Activated B cell treated with CpG ODN at 0.5 μM for 24 hours (primary cell): ENCODE measurements at regions not wholly inside any gene's neighbourhood (a gene's known extent, or its start where the extent isn't known, plus 50 kb on each side); places are given as distances from the start of the nearest gene placed in this dataset.

Source experiments
- ATAC-seq: fragments of 200-7000 bp; cut with Tn5 transposase; one replicate; pipeline ENCODE4 v1.10.0; 2021; ENCODE audit warnings: low read depth, mild to moderate bottlenecking, moderate library complexity
- CTCF ChIA-PET: fragments of 350-600 bp; sonication (Branson Sonifier 250); formaldehyde crosslinking; loops from one replicate; lab custom pipeline; 2021; ENCODE audit warnings: antibody characterized with exemption; lab: Charles Lee
- POLR2A ChIA-PET: fragments of 350-600 bp; sonication (Branson Sonifier 250); formaldehyde crosslinking; loops from one replicate; lab custom pipeline; 2021; ENCODE audit warnings: antibody characterized with exemption; lab: Charles Lee
- DNase-seq: peaks from one replicate; pipeline ENCODE4 v3.0.0; 2022
- H3K27ac Mint-ChIP-seq: one replicate; pipeline ENCODE4 v1.8.0; 2020; ENCODE audit warnings: mixed read lengths
- H3K27me3 Mint-ChIP-seq: one replicate; pipeline ENCODE4 v1.8.0; 2021; ENCODE audit warnings: mixed read lengths
- H3K36me3 Mint-ChIP-seq: one replicate; pipeline ENCODE4 v1.8.0; 2021; ENCODE audit warnings: low read depth, mixed read lengths
- H3K4me1 Mint-ChIP-seq: one replicate; pipeline ENCODE4 v1.8.0; 2021; ENCODE audit warnings: mixed read lengths
- H3K4me3 Mint-ChIP-seq: one replicate; pipeline ENCODE4 v1.8.0; 2020; ENCODE audit warnings: mild to moderate bottlenecking, mixed read lengths
- H3K9me3 Mint-ChIP-seq: one replicate; pipeline ENCODE4 v1.8.0; 2020; ENCODE audit warnings: mixed read lengths
- intact Hi-C: fragments of 100-400 bp; cut with micrococcal nuclease; formaldehyde crosslinking; loops from one replicate; pipeline ENCODE4 v1.15.1; 2024
- TF ChIP-seq, protein P1 (sequence below): fragments of 200-600 bp; IDR thresholded peaks from one replicate; pipeline ENCODE4 v1.8.0; 2022; ENCODE audit warnings: antibody characterized with exemption, mild to moderate bottlenecking

DNA sequence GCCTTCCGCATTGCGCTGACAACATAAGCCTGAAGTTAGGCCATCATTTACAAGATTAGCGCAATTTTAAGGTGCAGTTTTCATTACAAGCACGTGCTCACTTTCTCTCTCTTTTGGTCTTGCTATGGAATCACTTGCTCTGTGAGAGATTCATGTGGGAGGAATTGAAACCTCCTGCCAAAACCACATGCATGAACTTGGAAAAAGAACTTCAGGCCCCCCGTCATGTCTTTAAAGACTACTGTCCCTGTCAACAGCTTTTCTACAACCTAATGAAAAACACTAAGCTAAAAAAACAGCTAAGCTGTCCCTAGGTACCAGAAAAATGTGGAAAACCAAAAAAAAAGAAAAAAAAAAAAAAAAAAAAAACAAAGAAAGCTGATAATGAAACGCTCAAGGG is 1707.6 kb upstream of the RAG2 start:
- Mint-ChIP-seq H3K4me1 (no peaks in the 10 kb centered on the region), H3K27ac (no peak overlapping the region)

DNA sequence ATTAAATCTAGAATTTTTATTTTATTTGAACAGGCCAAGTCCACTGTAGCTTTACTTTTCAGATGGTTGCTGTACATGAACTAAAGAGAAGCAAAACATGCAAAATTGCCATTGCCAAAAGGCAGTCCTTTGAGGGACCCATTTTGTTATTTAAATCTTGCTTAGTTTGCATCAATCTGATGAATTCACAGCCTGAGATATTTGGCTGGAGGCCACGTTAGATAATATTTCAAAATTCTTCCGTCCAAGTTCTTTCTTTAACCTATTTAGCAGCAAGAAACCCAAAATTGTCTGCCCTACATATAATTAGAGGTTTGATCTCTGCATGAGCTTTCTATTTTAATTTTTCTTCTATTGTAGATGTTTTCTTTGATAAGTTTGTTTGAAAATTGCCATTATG is 1706.9 kb upstream of the RAG2 start:
- peaks cover 9% of the 10 kb centered on the region for H3K9me3 Mint-ChIP-seq
- TF ChIP-seq, protein P1, sequence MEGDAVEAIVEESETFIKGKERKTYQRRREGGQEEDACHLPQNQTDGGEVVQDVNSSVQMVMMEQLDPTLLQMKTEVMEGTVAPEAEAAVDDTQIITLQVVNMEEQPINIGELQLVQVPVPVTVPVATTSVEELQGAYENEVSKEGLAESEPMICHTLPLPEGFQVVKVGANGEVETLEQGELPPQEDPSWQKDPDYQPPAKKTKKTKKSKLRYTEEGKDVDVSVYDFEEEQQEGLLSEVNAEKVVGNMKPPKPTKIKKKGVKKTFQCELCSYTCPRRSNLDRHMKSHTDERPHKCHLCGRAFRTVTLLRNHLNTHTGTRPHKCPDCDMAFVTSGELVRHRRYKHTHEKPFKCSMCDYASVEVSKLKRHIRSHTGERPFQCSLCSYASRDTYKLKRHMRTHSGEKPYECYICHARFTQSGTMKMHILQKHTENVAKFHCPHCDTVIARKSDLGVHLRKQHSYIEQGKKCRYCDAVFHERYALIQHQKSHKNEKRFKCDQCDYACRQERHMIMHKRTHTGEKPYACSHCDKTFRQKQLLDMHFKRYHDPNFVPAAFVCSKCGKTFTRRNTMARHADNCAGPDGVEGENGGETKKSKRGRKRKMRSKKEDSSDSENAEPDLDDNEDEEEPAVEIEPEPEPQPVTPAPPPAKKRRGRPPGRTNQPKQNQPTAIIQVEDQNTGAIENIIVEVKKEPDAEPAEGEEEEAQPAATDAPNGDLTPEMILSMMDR: no peak
- H3K4me1 Mint-ChIP-seq: no peaks in the 10 kb centered on the region
- no peaks in the 10 kb centered on the region for H3K36me3 Mint-ChIP-seq
- ChIA-PET CTCF (no interaction called here), POLR2A (no interaction called here)
- intact Hi-C loops: no loop called here
- H3K4me3 Mint-ChIP-seq: no peak overlapping the region
- DNase-seq (no peak), ATAC-seq (no peak)
- no peak overlapping the region for H3K27ac Mint-ChIP-seq
- no peaks in the 10 kb centered on the region for H3K27me3 Mint-ChIP-seq

More for the DNA sequence above, 1707.6 kb upstream of the RAG2 start:
- POLR2A ChIA-PET: no interaction called here
- Mint-ChIP-seq H3K4me3 (no peak overlapping the region), H3K9me3 (peaks cover 10% of the 10 kb centered on the region), H3K27me3 (no peaks in the 10 kb centered on the region), H3K36me3 (no peaks in the 10 kb centered on the region)
- ATAC-seq (no peak), DNase-seq (no peak)
- TF ChIP-seq, protein P1: no peak
- CTCF ChIA-PET: no interaction called here
- intact Hi-C loops: no loop called here

DNA sequence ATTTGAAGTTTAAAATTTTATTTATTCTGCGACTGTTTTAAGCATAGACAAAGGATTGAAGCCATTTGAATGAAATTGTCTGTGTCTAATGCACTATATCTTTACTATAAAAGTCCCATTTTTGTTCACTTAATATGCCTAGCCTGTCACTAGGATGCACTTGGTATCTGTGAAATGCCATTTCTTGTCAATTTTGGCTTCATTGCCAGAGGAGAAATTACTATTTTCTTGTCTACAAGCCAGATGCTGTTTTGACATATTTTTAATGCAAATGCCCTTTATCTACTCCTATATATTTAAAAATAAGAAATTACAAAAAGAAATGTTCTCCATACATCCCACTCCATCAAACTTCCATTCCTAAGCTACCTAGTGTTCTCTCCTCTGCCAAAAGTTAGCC is 1704.5 kb upstream of the RAG2 start:
- ChIA-PET POLR2A (no interaction called here), CTCF (no interaction called here)
- no peaks in the 10 kb centered on the region for H3K27me3 Mint-ChIP-seq
- no peak overlapping the region for H3K27ac Mint-ChIP-seq
- no peaks in the 10 kb centered on the region for H3K4me1 Mint-ChIP-seq
- H3K9me3 Mint-ChIP-seq: peaks cover 10% of the 10 kb centered on the region
- ATAC-seq (no peak), DNase-seq (no peak)
- no peaks in the 10 kb centered on the region for H3K36me3 Mint-ChIP-seq
- TF ChIP-seq, protein P1: no peak
- H3K4me3 Mint-ChIP-seq: no peak overlapping the region
- intact Hi-C loops: no loop called here

DNA sequence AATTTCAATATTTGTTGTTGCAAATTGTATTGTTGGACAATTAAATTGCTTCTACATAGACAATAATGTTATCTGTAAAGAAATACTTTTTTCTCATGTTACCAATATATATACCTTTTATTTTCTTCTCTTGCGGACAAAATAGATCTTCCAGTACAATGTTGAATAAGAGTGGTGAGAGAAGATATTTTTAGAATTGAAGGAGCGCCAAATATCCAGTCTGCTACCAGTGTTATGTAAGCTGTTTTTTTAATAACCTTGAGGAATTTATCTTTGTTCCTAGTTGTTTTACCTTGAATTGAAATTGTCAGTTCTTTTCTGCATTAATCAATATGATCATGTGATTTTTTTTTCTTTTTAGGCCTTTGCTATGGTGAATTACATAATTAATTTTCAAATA is 1702.5 kb upstream of the RAG2 start:
- Mint-ChIP-seq H3K27ac (no peak overlapping the region), H3K4me3 (no peak overlapping the region), H3K9me3 (peaks cover 10% of the 10 kb centered on the region), H3K36me3 (no peaks in the 10 kb centered on the region), H3K4me1 (no peaks in the 10 kb centered on the region), H3K27me3 (no peaks in the 10 kb centered on the region)
- intact Hi-C loops: no loop called here
- ChIA-PET CTCF (no interaction called here), POLR2A (no interaction called here)
- ATAC-seq: no peak
- DNase-seq: no peak
- TF ChIP-seq, protein P1: no peak

DNA sequence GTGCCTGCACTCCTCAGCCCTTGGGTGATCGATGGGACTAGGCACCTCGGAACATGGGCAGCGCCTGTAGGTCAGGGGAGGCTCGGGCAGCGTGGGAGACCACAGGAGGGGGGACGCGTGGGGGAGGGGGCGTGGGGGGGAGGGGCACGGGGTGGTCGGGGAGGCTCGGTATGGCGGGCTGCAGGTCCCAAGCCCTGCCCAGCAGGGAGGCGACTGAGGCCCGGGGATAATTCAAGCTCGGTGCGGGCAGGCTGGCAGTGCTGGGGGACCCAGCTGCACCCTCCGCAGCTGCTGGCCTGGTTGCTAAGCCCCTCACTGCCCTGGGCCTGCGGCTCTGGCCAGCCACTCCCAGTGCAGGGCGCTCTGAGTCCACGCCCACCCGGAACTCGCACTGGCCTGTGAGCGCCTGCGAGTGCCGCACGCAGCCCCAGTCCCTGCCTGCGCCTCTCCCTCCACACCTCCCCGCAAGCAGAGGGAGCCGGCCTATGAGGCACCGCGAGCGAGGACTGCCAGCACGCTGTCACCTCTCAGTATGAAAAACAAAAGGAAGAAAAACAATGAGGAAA is 1698.3 kb upstream of the RAG2 start:
- Mint-ChIP-seq H3K9me3 (peaks cover 14% of the 10 kb centered on the region), H3K36me3 (no peaks in the 10 kb centered on the region), H3K27ac (no peak overlapping the region), H3K27me3 (no peaks in the 10 kb centered on the region), H3K4me1 (no peaks in the 10 kb centered on the region), H3K4me3 (no peak overlapping the region)
- ATAC-seq (no peak), DNase-seq (no peak)
- TF ChIP-seq, protein P1: no peak
- ChIA-PET CTCF (no interaction called here), POLR2A (no interaction called here)
- intact Hi-C loops: no loop called here
